IMR-90 (cell line): ENCODE measurements at regions not wholly inside any gene's neighbourhood (a gene's known extent, or its start where the extent isn't known, plus 50 kb on each side); places are given as distances from the start of the nearest gene placed in this dataset.

Experiments used
- ATAC-seq: fragments of 200-7000 bp; cut with Tn5 transposase; 2 replicates; pipeline ENCODE4 v1.9.1; 2020; ENCODE audit warnings: low read depth, mild to moderate bottlenecking, moderate library complexity
- BruUV-seq: library from RNA; stranded (reverse); fragments of 400-500 nt; replicated peaks from 2 replicates; lab custom pipeline; 2021; lab: Mats Ljungman, UMichigan
- CTCF ChIA-PET: fragments of 300-600 bp; formaldehyde crosslinking; extraction: SDS; loops from one replicate; lab custom pipeline; 2021; ENCODE audit warnings: antibody characterized with exemption; lab: Yijun Ruan, JAX
- POLR2A ChIA-PET: fragments of 300-600 bp; sonication (Branson Sonifier 250); formaldehyde crosslinking; loops from one replicate; lab custom pipeline; 2022; ENCODE audit warnings: antibody characterized with exemption; ENCODE audit not compliant: unreplicated experiment; lab: Charles Lee
- DNase-seq: peaks from one replicate; pipeline ENCODE4 v3.0.0; 2013
- H2AFZ ChIP-seq: replicated peaks from 2 replicates; pipeline ENCODE3; 2013; ENCODE audit warnings: low read length, mild to moderate bottlenecking; ENCODE audit not compliant: poor library complexity
- H2AK5ac ChIP-seq: 2 replicates; pipeline ENCODE4 v1.6.1; 2013; ENCODE audit warnings: low read depth, low read length, inconsistent platforms
- H2AK9ac ChIP-seq: replicated peaks from 2 replicates; pipeline ENCODE3; 2013; ENCODE audit warnings: mild to moderate bottlenecking, low read depth, low read length, moderate library complexity; ENCODE audit not compliant: poor library complexity
- H2BK120ac ChIP-seq: 2 replicates; pipeline ENCODE4 v1.6.1; 2013; ENCODE audit warnings: low read depth, low read length, inconsistent platforms
- H2BK15ac ChIP-seq: 3 replicates; pipeline ENCODE4 v1.6.1; 2013; ENCODE audit warnings: low read depth, low read length, inconsistent platforms
- H2BK20ac ChIP-seq: 2 replicates; pipeline ENCODE4 v1.6.1; 2013; ENCODE audit warnings: low read depth, mild to moderate bottlenecking, inconsistent platforms, low read length, moderate library complexity
- H2BK5ac ChIP-seq: 2 replicates; pipeline ENCODE4 v1.6.1; 2013; ENCODE audit warnings: mild to moderate bottlenecking, low read depth, low read length, inconsistent platforms; ENCODE audit not compliant: poor library complexity, severe bottlenecking
- H3K14ac ChIP-seq: replicated peaks from 2 replicates; pipeline ENCODE4 v1.6.1; 2013; ENCODE audit warnings: low read depth, low read length, inconsistent platforms
- H3K18ac ChIP-seq: 2 replicates; pipeline ENCODE4 v1.6.1; 2013; ENCODE audit warnings: low read depth, low read length, control low read depth
- H3K23ac ChIP-seq: 2 replicates; pipeline ENCODE4 v1.6.1; 2013; ENCODE audit warnings: low read depth, low read length, inconsistent platforms
- H3K27ac ChIP-seq: 2 replicates; pipeline ENCODE4 v1.5.1; 2013; ENCODE audit warnings: mild to moderate bottlenecking, control low read depth, low read length; ENCODE audit not compliant: insufficient read depth
- H3K27me3 ChIP-seq: 2 replicates; pipeline ENCODE4 v1.6.1; 2013; ENCODE audit warnings: low read length; ENCODE audit not compliant: control insufficient read depth, insufficient read depth
- H3K36me3 ChIP-seq: 2 replicates; pipeline ENCODE4 v1.6.1; 2013; ENCODE audit warnings: low read length, mixed read lengths; ENCODE audit not compliant: control insufficient read depth, insufficient read depth
- H3K4ac ChIP-seq: 2 replicates; pipeline ENCODE4 v1.6.1; 2013; ENCODE audit warnings: low read depth, low read length, inconsistent platforms
- H3K4me1 ChIP-seq: 2 replicates; pipeline ENCODE4 v1.6.1; 2013; ENCODE audit warnings: low read length, mixed read lengths; ENCODE audit not compliant: control insufficient read depth, insufficient read depth
- H3K4me2 ChIP-seq: 2 replicates; pipeline ENCODE4 v1.6.1; 2013; ENCODE audit warnings: low read depth, mild to moderate bottlenecking, control low read depth, low read length, moderate library complexity
- H3K4me3 ChIP-seq: 2 replicates; pipeline ENCODE4 v1.5.1; 2013; ENCODE audit warnings: low read depth, mild to moderate bottlenecking, control low read depth, low read length, moderate library complexity; ENCODE audit not compliant: insufficient read depth
- H3K56ac ChIP-seq: 2 replicates; pipeline ENCODE4 v1.6.1; 2013; ENCODE audit warnings: low read length, inconsistent platforms; ENCODE audit not compliant: insufficient read depth; ENCODE audit errors: extremely low read depth
- H3K79me1 ChIP-seq, 2 experiments: 2 replicates each; pipeline ENCODE4 v1.6.1; 2013; ENCODE audit warnings: low read length in 2 of 2, inconsistent platforms in 1 of 2, low read depth in 1 of 2
- H3K9ac ChIP-seq: 2 replicates; pipeline ENCODE4 v1.6.1; 2013; ENCODE audit warnings: low read depth, low read length, control low read depth
- H3K9me1 ChIP-seq: 2 replicates; pipeline ENCODE4 v1.6.1; 2013; ENCODE audit warnings: low read length, inconsistent platforms; ENCODE audit not compliant: insufficient read depth
- H3K9me3 ChIP-seq: 2 replicates; pipeline ENCODE4 v1.6.1; 2013; ENCODE audit warnings: low read length; ENCODE audit not compliant: control insufficient read depth, insufficient read depth
- H4K20me1 ChIP-seq: 2 replicates; pipeline ENCODE4 v1.6.1; 2013; ENCODE audit warnings: low read length, inconsistent platforms; ENCODE audit not compliant: insufficient read depth
- H4K5ac ChIP-seq: 2 replicates; pipeline ENCODE4 v1.6.1; 2013; ENCODE audit warnings: mild to moderate bottlenecking, low read depth, low read length, control low read depth
- H4K8ac ChIP-seq, 2 experiments: 2 replicates each; pipeline ENCODE4 v1.6.1; 2013; ENCODE audit warnings: low read depth in 2 of 2, low read length in 2 of 2, control low read depth in 1 of 2, inconsistent platforms in 1 of 2
- H4K91ac ChIP-seq: 2 replicates; pipeline ENCODE4 v1.6.1; 2013; ENCODE audit warnings: low read depth, low read length, inconsistent platforms; ENCODE audit not compliant: insufficient read depth
- CEBPB ChIP-seq: IDR thresholded peaks from 2 replicates; pipeline ENCODE4 v1.6.1; 2012; ENCODE audit warnings: low read depth, low read length, improper control_type of control experiment
- CHD1 ChIP-seq: IDR thresholded peaks from 2 replicates; pipeline ENCODE4 v1.6.1; 2012; ENCODE audit warnings: low read depth, low read length, improper control_type of control experiment
- ELK1 ChIP-seq: fragments of 150-350 bp; IDR thresholded peaks from 2 replicates; pipeline ENCODE4 v1.6.1; 2016; ENCODE audit warnings: low read depth, mild to moderate bottlenecking, low read length, moderate library complexity, borderline replicate concordance
- MAFK ChIP-seq: IDR thresholded peaks from 2 replicates; pipeline ENCODE4 v1.6.1; 2012; ENCODE audit warnings: low read depth, low read length, improper control_type of control experiment
- MAZ ChIP-seq: IDR thresholded peaks from 2 replicates; pipeline ENCODE4 v1.6.1; 2012; ENCODE audit warnings: low read depth, mild to moderate bottlenecking, low read length, improper control_type of control experiment, moderate library complexity, borderline replicate concordance
- MXI1 ChIP-seq: IDR thresholded peaks from 2 replicates; pipeline ENCODE4 v1.6.1; 2012; ENCODE audit warnings: low read depth, mild to moderate bottlenecking, low read length, moderate library complexity, borderline replicate concordance
- NFE2L2 ChIP-seq: fragments of 150-350 bp; IDR thresholded peaks from 2 replicates; pipeline ENCODE4 v1.6.1; 2016; ENCODE audit warnings: low read depth, mild to moderate bottlenecking, low read length
- POLR2A ChIP-seq: IDR thresholded peaks from 2 replicates; pipeline ENCODE4 v1.6.1; 2012; ENCODE audit warnings: mild to moderate bottlenecking, low read depth, low read length
- RAD21 ChIP-seq: IDR thresholded peaks from 2 replicates; pipeline ENCODE4 v1.6.1; 2012; ENCODE audit warnings: low read length, improper control_type of control experiment
- USF2 ChIP-seq: fragments of 150-350 bp; IDR thresholded peaks from 2 replicates; pipeline ENCODE4 v1.6.1; 2017; ENCODE audit warnings: mild to moderate bottlenecking, antibody characterized with exemption, low read length, low read depth
- WGBS, 2 experiments: methylation state at CpG; one replicate each; pipeline versions ENCODE4 v1.1.5 to v1.1.7; 2013; ENCODE audit warnings: missing lambda C conversion rate in 2 of 2; ENCODE audit not compliant: insufficient read length in 1 of 2; ENCODE audit errors: extremely low coverage in 2 of 2; 5-methylcytosine and 5-hydroxymethylcytosine counted together
- dilution Hi-C: fragments of 300-500 bp; cut with HindIII; formaldehyde crosslinking; loops from one replicate; pipeline ENCODE4 v1.14.3; 2018; ENCODE audit warnings: low sequenced_read_pairs; ENCODE audit not compliant: unreplicated experiment
- in situ Hi-C: fragments of 300-500 bp; cut with MboI; formaldehyde crosslinking; loops from 3 replicates; pipeline ENCODE4 v1.14.3; 2019; ENCODE audit warnings: low sequenced_read_pairs, inconsistent platforms, mixed read lengths
- intact Hi-C: fragments of 100-400 bp; cut with micrococcal nuclease; formaldehyde crosslinking; loops from 2 replicates; pipeline ENCODE4 v1.10.0; 2022
- TF ChIP-seq, protein P1 (sequence below): conservative IDR thresholded peaks from 2 replicates; pipeline ENCODE4 v1.5.1; 2012; ENCODE audit warnings: mild to moderate bottlenecking, low read depth, low read length, improper control_type of control experiment

DNA sequence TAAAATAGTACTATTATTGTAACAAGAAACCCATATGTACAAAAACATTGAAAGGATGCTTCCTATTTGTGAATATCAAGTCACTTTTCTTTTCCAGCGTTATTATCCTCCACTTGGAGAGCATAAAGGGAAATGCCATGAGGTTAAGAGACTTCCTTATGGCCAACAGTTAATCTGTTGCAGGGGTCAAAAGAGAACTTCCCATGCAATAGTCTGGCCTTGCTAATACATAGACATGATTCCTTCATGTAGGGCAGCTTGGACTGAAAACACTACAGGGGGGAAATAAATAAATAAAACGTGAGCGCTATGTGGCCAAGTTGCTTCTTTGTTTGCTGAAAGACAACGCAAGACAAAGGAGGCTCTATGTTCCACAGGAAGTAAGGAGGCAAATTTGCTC lies 269.1 kb upstream of the EDNRB start:
- Histone ChIP-seq H2AK5ac (no peak overlapping the region), H3K18ac (no peak overlapping the region), H4K20me1 (no peaks in the 10 kb centered on the region), H3K14ac (no peak overlapping the region), H2BK120ac (no peak overlapping the region), H3K27me3 (no peaks in the 10 kb centered on the region), H2BK5ac (no peak overlapping the region), H3K27ac (no peak overlapping the region), H3K36me3 (no peaks in the 10 kb centered on the region), H2BK20ac (no peak overlapping the region), H2AFZ (no peak overlapping the region), H3K9ac (no peak overlapping the region), H3K56ac (no peak overlapping the region), H4K91ac (no peak overlapping the region), H2AK9ac (no peak overlapping the region), H4K8ac (no peak overlapping the region), H3K79me1 (no peaks in the 10 kb centered on the region), H3K9me1 (no peaks in the 10 kb centered on the region), H2BK15ac (no peak overlapping the region), H3K23ac (no peak overlapping the region), H4K5ac (no peak overlapping the region), H3K4ac (no peak overlapping the region), H3K9me3 (no peaks in the 10 kb centered on the region), H3K4me2 (no peak overlapping the region), H3K4me3 (no peak overlapping the region), H3K4me1 (no peaks in the 10 kb centered on the region; the same call in 1 of the 2 replicates)
- WGBS, 2 experiments, result no CpG with 5 or more reads among the region's 4 CpGs
- dilution Hi-C loops (no loop called here), in situ Hi-C loops (no loop called here), intact Hi-C loops (no loop called here)
- no peak for ATAC-seq
- BruUV-seq, result no TSS peak
- POLR2A ChIA-PET, result no interaction called here
- CTCF ChIA-PET, result no interaction called here
- no peak for DNase-seq
- TF ChIP-seq NFE2L2, result no peak
- no peak for TF ChIP-seq MAZ
- no peak for TF ChIP-seq ELK1
- no peak for TF ChIP-seq CEBPB
- no peak for TF ChIP-seq MAFK
- no peak for TF ChIP-seq RAD21
- TF ChIP-seq, protein P1, sequence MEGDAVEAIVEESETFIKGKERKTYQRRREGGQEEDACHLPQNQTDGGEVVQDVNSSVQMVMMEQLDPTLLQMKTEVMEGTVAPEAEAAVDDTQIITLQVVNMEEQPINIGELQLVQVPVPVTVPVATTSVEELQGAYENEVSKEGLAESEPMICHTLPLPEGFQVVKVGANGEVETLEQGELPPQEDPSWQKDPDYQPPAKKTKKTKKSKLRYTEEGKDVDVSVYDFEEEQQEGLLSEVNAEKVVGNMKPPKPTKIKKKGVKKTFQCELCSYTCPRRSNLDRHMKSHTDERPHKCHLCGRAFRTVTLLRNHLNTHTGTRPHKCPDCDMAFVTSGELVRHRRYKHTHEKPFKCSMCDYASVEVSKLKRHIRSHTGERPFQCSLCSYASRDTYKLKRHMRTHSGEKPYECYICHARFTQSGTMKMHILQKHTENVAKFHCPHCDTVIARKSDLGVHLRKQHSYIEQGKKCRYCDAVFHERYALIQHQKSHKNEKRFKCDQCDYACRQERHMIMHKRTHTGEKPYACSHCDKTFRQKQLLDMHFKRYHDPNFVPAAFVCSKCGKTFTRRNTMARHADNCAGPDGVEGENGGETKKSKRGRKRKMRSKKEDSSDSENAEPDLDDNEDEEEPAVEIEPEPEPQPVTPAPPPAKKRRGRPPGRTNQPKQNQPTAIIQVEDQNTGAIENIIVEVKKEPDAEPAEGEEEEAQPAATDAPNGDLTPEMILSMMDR, result no peak
- TF ChIP-seq USF2, result no peak
- no peak for TF ChIP-seq POLR2A
- no peak for TF ChIP-seq MXI1
- no peak for TF ChIP-seq CHD1
